Endothelial cell of umbilical vein (primary cell): ENCODE measurements at regions not wholly inside any gene's neighbourhood (a gene's known extent, or its start where the extent isn't known, plus 50 kb on each side); places are given as distances from the start of the nearest gene placed in this dataset.

Experiments used
- BruUV-seq: library from RNA; stranded (reverse); fragments of 400-500 nt; replicated peaks from 2 replicates; lab custom pipeline; 2021; lab: Mats Ljungman, UMichigan
- CTCF ChIA-PET: fragments of 300-600, 350-600 bp; sonication (Branson Sonifier 250); formaldehyde crosslinking; loops from one replicate; lab custom pipeline; 2021; ENCODE audit warnings: antibody characterized with exemption, inconsistent platforms; lab: Charles Lee
- POLR2A ChIA-PET: fragments of 300-600, 350-600 bp; sonication (Branson Sonifier 250); formaldehyde crosslinking; loops from one replicate; lab custom pipeline; 2021; ENCODE audit warnings: antibody characterized with exemption, inconsistent platforms; lab: Charles Lee
- DNase-seq: peaks from one replicate; pipeline ENCODE4 v3.0.0-alpha.2; 2011; ENCODE audit warnings: low read depth, low spot score
- FAIRE-seq: peaks from 2 replicates; lab custom pipeline; 2011; peaks lifted over from hg19 to GRCh38; lab: Jason Lieb, UNC
- H2AFZ ChIP-seq: 2 replicates; pipeline ENCODE4 v1.6.0; 2012; ENCODE audit warnings: low read depth, low read length, control low read depth, inconsistent platforms
- H3K27ac ChIP-seq: 2 replicates; pipeline ENCODE4 v1.5.1; 2011; ENCODE audit warnings: low read depth, mild to moderate bottlenecking, control low read depth, low read length, moderate library complexity; ENCODE audit not compliant: insufficient read depth
- H3K27me3 ChIP-seq, 2 experiments: 2 replicates each; pipeline versions ENCODE4 v1.6.0 to v1.6.1; 2011; ENCODE audit warnings: low read length in 2 of 2, mixed read lengths in 1 of 2; ENCODE audit not compliant: control insufficient read depth in 2 of 2, insufficient read depth in 2 of 2
- H3K36me3 ChIP-seq, 2 experiments: 2 replicates in 1 of 2; 3 replicates in 1 of 2; pipeline ENCODE4 v1.5.1; 2011; ENCODE audit warnings: low read length in 2 of 2, mild to moderate bottlenecking in 1 of 2, moderate library complexity in 1 of 2; ENCODE audit not compliant: control insufficient read depth in 2 of 2, insufficient read depth in 2 of 2; ENCODE audit errors: extremely low read depth in 1 of 2
- H3K4me1 ChIP-seq: 3 replicates; pipeline ENCODE4 v1.5.1; 2011; ENCODE audit warnings: mild to moderate bottlenecking, low read length; ENCODE audit not compliant: control insufficient read depth, insufficient read depth; ENCODE audit errors: extremely low read depth
- H3K4me2 ChIP-seq: 2 replicates; pipeline ENCODE4 v1.6.1; 2011; ENCODE audit warnings: low read length, control low read depth, mixed read lengths; ENCODE audit not compliant: insufficient read depth
- H3K4me3 ChIP-seq, 3 experiments: fragments of 200-600 bp in 1 of 3; sonication (generic), shearing (Covaris generic) in 1 of 3; replicated peaks in 1 of 3; 2 replicates each; pipeline ENCODE4 v1.5.1; 2011 to 2016; ENCODE audit warnings: control low read depth in 3 of 3, low read length in 3 of 3, mild to moderate bottlenecking in 2 of 3, inconsistent platforms in 1 of 3, low read depth in 1 of 3, moderate library complexity in 1 of 3; ENCODE audit not compliant: insufficient read depth in 1 of 3
- H3K79me2 ChIP-seq: 2 replicates; pipeline ENCODE4 v1.6.0; 2012; ENCODE audit warnings: low read length, inconsistent platforms; ENCODE audit not compliant: control insufficient read depth, insufficient read depth
- H3K9ac ChIP-seq: replicated peaks from 2 replicates; pipeline ENCODE3; 2011; ENCODE audit warnings: low read length, control low read depth; ENCODE audit not compliant: insufficient read depth; ENCODE audit errors: extremely low read depth
- H3K9me1 ChIP-seq: replicated peaks from 3 replicates; pipeline ENCODE4 v1.6.0; 2011; ENCODE audit warnings: mild to moderate bottlenecking, low read length; ENCODE audit not compliant: control insufficient read depth, insufficient read depth; ENCODE audit errors: extremely low read depth
- H3K9me3 ChIP-seq: replicated peaks from 2 replicates; pipeline ENCODE4 v1.5.1; 2012; ENCODE audit warnings: low read length, inconsistent platforms; ENCODE audit not compliant: control insufficient read depth, insufficient read depth
- H4K20me1 ChIP-seq: replicated peaks from 2 replicates; pipeline ENCODE3; 2011; ENCODE audit warnings: mild to moderate bottlenecking, low read length; ENCODE audit not compliant: control insufficient read depth, insufficient read depth; ENCODE audit errors: extremely low read depth
- CTCF ChIP-seq, 2 donors: IDR thresholded peaks; 1 replicate in 1 of 2; 2 replicates in 1 of 2; pipeline ENCODE4 v1.5.1; 2011; ENCODE audit warnings: low read length in 2 of 2, mild to moderate bottlenecking in 2 of 2, moderate library complexity in 2 of 2, control low read depth in 1 of 2, inconsistent platforms in 1 of 2, low read depth in 1 of 2; ENCODE audit not compliant: insufficient read depth in 1 of 2; ENCODE audit errors: extremely low read depth in 1 of 2
- EZH2 ChIP-seq: IDR thresholded peaks from 2 replicates; pipeline ENCODE4 v1.6.1; 2012; ENCODE audit warnings: borderline replicate concordance, low read depth, mild to moderate bottlenecking, moderate library complexity, low read length, inconsistent platforms; ENCODE audit not compliant: severe bottlenecking
- FOS ChIP-seq: IDR thresholded peaks from 2 replicates; pipeline ENCODE4 v1.6.1; 2011; ENCODE audit warnings: mild to moderate bottlenecking, low read length, moderate library complexity, borderline replicate concordance; ENCODE audit not compliant: insufficient read depth
- GATA2 ChIP-seq: IDR thresholded peaks from 2 replicates; pipeline ENCODE4 v1.7.0; 2011; ENCODE audit warnings: low read depth, mild to moderate bottlenecking, moderate library complexity, mixed read lengths, low read length; ENCODE audit not compliant: insufficient read length, insufficient read depth
- JUN ChIP-seq: IDR thresholded peaks from 2 replicates; pipeline ENCODE4 v1.6.1; 2011; ENCODE audit warnings: borderline replicate concordance, low read depth; ENCODE audit not compliant: insufficient read length, insufficient read depth
- MAX ChIP-seq: IDR thresholded peaks from 2 replicates; pipeline ENCODE4 v1.6.1; 2011; ENCODE audit not compliant: insufficient read depth, insufficient read length
- MYC ChIP-seq: IDR thresholded peaks from one replicate; pipeline ENCODE4 v1.6.1; 2011; ENCODE audit warnings: mild to moderate bottlenecking, low read depth, low read length
- POLR2A ChIP-seq: IDR thresholded peaks from 2 replicates; pipeline ENCODE4 v1.6.1; 2012; ENCODE audit warnings: low read depth, mild to moderate bottlenecking, control low read depth, low read length
- POLR2AphosphoS5 ChIP-seq: IDR thresholded peaks from 2 replicates; pipeline ENCODE4 v1.6.1; 2012; ENCODE audit warnings: low read depth, mild to moderate bottlenecking, control low read depth, low read length, moderate library complexity; ENCODE audit not compliant: insufficient read depth
- dilution Hi-C: fragments of 300-500 bp; cut with MboI; formaldehyde crosslinking; loops from one replicate; pipeline ENCODE4 v1.15.0; 2019; ENCODE audit warnings: low sequenced_read_pairs; ENCODE audit not compliant: extremely low pct_ligation_motif_present
- intact Hi-C: fragments of 100-400 bp; cut with micrococcal nuclease; formaldehyde crosslinking; loops from one replicate; pipeline ENCODE4 v1.10.0; 2022

- dilution Hi-C loops = no loop called here
- Histone ChIP-seq H3K4me2 (no peak overlapping the region), H3K9me3 (no peaks in the 10 kb centered on the region), H3K9ac (no peak overlapping the region), H3K4me3 (no peak overlapping the region), H3K36me3 (no peaks in the 10 kb centered on the region), H3K4me1 (no peaks in the 10 kb centered on the region), H4K20me1 (no peaks in the 10 kb centered on the region), H2AFZ (no peak overlapping the region), H3K9me1 (no peaks in the 10 kb centered on the region), H3K79me2 (no peaks in the 10 kb centered on the region), H3K27ac (no peak overlapping the region), H3K27me3 (no peaks in the 10 kb centered on the region)
- intact Hi-C loops = no loop called here
- CTCF ChIA-PET = interaction anchor here (1.1 to 1.6 kb wide), 6 partner anchors 10 to 211 kb away, joined by 3 to 5 read pairs (median 4); no protein-coding TSS in a partner anchor
- DNase-seq = no peak
- POLR2A ChIA-PET = no interaction called here
- no peak for FAIRE-seq
- no TSS peak for BruUV-seq
- TF ChIP-seq MAX = no peak
- TF ChIP-seq POLR2A = no peak
- no peak for TF ChIP-seq GATA2
- no peak for TF ChIP-seq MYC
- TF ChIP-seq EZH2 = no peak
These were observed 318.8 kb downstream of the BCKDHB start for GRCh38 chr6:80425089-80425823.

- Histone ChIP-seq H3K79me2 (no peaks in the 10 kb centered on the region), H3K27ac (no peak overlapping the region), H3K9me1 (no peaks in the 10 kb centered on the region), H3K9ac (no peak overlapping the region), H3K27me3 (no peaks in the 10 kb centered on the region), H3K36me3 (no peaks in the 10 kb centered on the region), H3K4me2 (no peak overlapping the region), H3K9me3 (no peaks in the 10 kb centered on the region), H3K4me3 (no peak overlapping the region), H2AFZ (no peak overlapping the region), H3K4me1 (no peaks in the 10 kb centered on the region), H4K20me1 (no peaks in the 10 kb centered on the region)
- dilution Hi-C loops = no loop called here
- BruUV-seq = no TSS peak
- DNase-seq = no peak
- FAIRE-seq = no peak
- TF ChIP-seq CTCF (IDR thresholded peaks at IDR 0.05; ENCODE audit: extremely low read depth in 1 of 2, insufficient read depth in 1 of 2, low read depth in 1 of 2, low read length in 2 of 2) (no peak), POLR2A (no peak), FOS (no peak), JUN (no peak), POLR2AphosphoS5 (no peak), MAX (no peak), MYC (no peak)
- POLR2A ChIA-PET = no interaction called here
- CTCF ChIA-PET = interaction anchor here (0.9 kb wide), 1 partner anchor 15 kb away, joined by 3 read pairs; no protein-coding TSS in a partner anchor
- intact Hi-C loops = no loop called here
These were observed 305.0 kb downstream of the BCKDHB start for GRCh38 chr6:80411486-80411885.
